H1 (cell line): ENCODE measurements at regions not wholly inside any gene's neighbourhood (a gene's known extent, or its start where the extent isn't known, plus 50 kb on each side); places are given as distances from the start of the nearest gene placed in this dataset.
"Not testable (repeated sequence)": the region's sequence is repeated elsewhere in the genome, so short reads cannot be mapped to it uniquely, and the experiment has no call there.

Experiments
- CTCF ChIA-PET: fragments of 300-600 bp; sonication (Branson Sonifier 250); formaldehyde crosslinking; loops from one replicate; lab custom pipeline; 2021; ENCODE audit not compliant: partially characterized antibody; lab: Charles Lee
- POLR2A ChIA-PET: fragments of 300-600 bp; sonication (Branson Sonifier 250); formaldehyde crosslinking; loops from one replicate; lab custom pipeline; 2021; ENCODE audit warnings: inconsistent platforms; ENCODE audit not compliant: partially characterized antibody; lab: Charles Lee
- DNase-seq, 2 experiments: peaks; one replicate each; pipeline versions ENCODE4 v3.0.0 to v3.0.0-alpha.2; 2010 to 2022; ENCODE audit warnings: low spot score in 2 of 2, low read depth in 1 of 2, mixed read lengths in 1 of 2
- FAIRE-seq: peaks from 2 replicates; lab custom pipeline; 2011; peaks lifted over from hg19 to GRCh38; lab: Jason Lieb, UNC
- H2AFZ ChIP-seq: 2 replicates; pipeline ENCODE4 v1.8.1; 2012; ENCODE audit warnings: low read length, inconsistent platforms
- H2AK5ac ChIP-seq: 2 replicates; pipeline ENCODE4 v1.6.1; 2013; ENCODE audit warnings: low read depth, low read length
- H2BK120ac ChIP-seq: replicated peaks from 2 replicates; pipeline ENCODE3; 2013; ENCODE audit warnings: low read depth, low read length, inconsistent platforms
- H2BK12ac ChIP-seq: 2 replicates; pipeline ENCODE4 v1.6.1; 2013; ENCODE audit warnings: low read depth, low read length
- H2BK15ac ChIP-seq: 2 replicates; pipeline ENCODE4 v1.6.1; 2013; ENCODE audit warnings: low read length
- H2BK20ac ChIP-seq: 2 replicates; pipeline ENCODE4 v1.6.1; 2013; ENCODE audit warnings: low read length
- H2BK5ac ChIP-seq: 2 replicates; pipeline ENCODE4 v1.6.1; 2013; ENCODE audit warnings: low read depth, low read length
- H3K14ac ChIP-seq: 2 replicates; pipeline ENCODE4 v1.6.1; 2013; ENCODE audit warnings: inconsistent platforms; ENCODE audit not compliant: insufficient read length
- H3K18ac ChIP-seq: 2 replicates; pipeline ENCODE4 v1.6.1; 2013; ENCODE audit warnings: low read length; ENCODE audit errors: extremely low read depth
- H3K23ac ChIP-seq: 2 replicates; pipeline ENCODE4 v1.6.1; 2013; ENCODE audit warnings: inconsistent platforms; ENCODE audit not compliant: insufficient read length
- H3K23me2 ChIP-seq: 2 replicates; pipeline ENCODE4 v1.6.1; 2013; ENCODE audit warnings: low read depth, low read length
- H3K27ac ChIP-seq: 2 replicates; pipeline ENCODE4 v1.6.1; 2011; ENCODE audit warnings: low read depth, low read length, inconsistent platforms
- H3K27me3 ChIP-seq, 4 experiments: replicated peaks in 1 of 4; 1 replicate in 1 of 4; 2 replicates in 3 of 4; pipeline versions ENCODE4 v1.6.1 to v1.8.1; 2011 to 2013; ENCODE audit warnings: low read length in 3 of 4, mild to moderate bottlenecking in 3 of 4, inconsistent platforms in 2 of 4, mixed read lengths in 2 of 4, moderate library complexity in 1 of 4; ENCODE audit not compliant: control insufficient read depth in 3 of 4, insufficient read depth in 3 of 4; ENCODE audit errors: extremely low read depth in 1 of 4
- H3K36me3 ChIP-seq, 4 experiments: 2 replicates each; pipeline versions ENCODE4 v1.6.1 to v1.8.1; 2011 to 2013; ENCODE audit warnings: mild to moderate bottlenecking in 4 of 4, low read length in 3 of 4, moderate library complexity in 2 of 4, control low read depth in 1 of 4, inconsistent platforms in 1 of 4; ENCODE audit not compliant: insufficient read depth in 4 of 4, control insufficient read depth in 2 of 4
- H3K4ac ChIP-seq: replicated peaks from 2 replicates; pipeline ENCODE3; 2013; ENCODE audit warnings: low read length, low read depth, mixed read lengths, inconsistent platforms; ENCODE audit not compliant: insufficient read length
- H3K4me1 ChIP-seq, 4 experiments: replicated peaks in 1 of 4; 1 replicate in 1 of 4; 2 replicates in 3 of 4; pipeline versions ENCODE4 v1.6.1 to v1.8.1; 2011 to 2013; ENCODE audit warnings: low read length in 3 of 4, inconsistent platforms in 2 of 4, mixed read lengths in 1 of 4; ENCODE audit not compliant: insufficient read depth in 4 of 4, control insufficient read depth in 3 of 4
- H3K4me2 ChIP-seq, 2 experiments: 2 replicates each; pipeline versions ENCODE4 v1.6.1 to v1.8.1; 2011 to 2013; ENCODE audit warnings: low read depth in 2 of 2, low read length in 2 of 2, control low read depth in 1 of 2, inconsistent platforms in 1 of 2, mild to moderate bottlenecking in 1 of 2; ENCODE audit not compliant: insufficient read depth in 1 of 2
- H3K4me3 ChIP-seq, 4 experiments: fragments of 200-600, 300-600 bp in 1 of 4; sonication (generic), shearing (Covaris generic), sonication (Bioruptor Twin) in 1 of 4; 2 replicates each; pipeline versions ENCODE4 v1.5.1 to v1.8.1; 2011 to 2016; ENCODE audit warnings: low read length in 4 of 4, low read depth in 3 of 4, control low read depth in 2 of 4, inconsistent platforms in 2 of 4, mild to moderate bottlenecking in 2 of 4, mixed read lengths in 1 of 4, moderate library complexity in 1 of 4; ENCODE audit not compliant: insufficient read depth in 2 of 4; ENCODE audit errors: extremely low read depth in 1 of 4
- H3K56ac ChIP-seq: replicated peaks from 2 replicates; pipeline ENCODE3; 2013; ENCODE audit warnings: low read depth, mild to moderate bottlenecking, mixed read lengths, low read length, inconsistent platforms; ENCODE audit not compliant: insufficient read length
- H3K79me1 ChIP-seq: 2 replicates; pipeline ENCODE4 v1.6.1; 2013; ENCODE audit warnings: low read depth, low read length, control low read depth
- H3K79me2 ChIP-seq, 2 experiments: 2 replicates each; pipeline versions ENCODE4 v1.6.1 to v1.8.1; 2012 to 2013; ENCODE audit warnings: low read length in 2 of 2, mild to moderate bottlenecking in 2 of 2, inconsistent platforms in 1 of 2; ENCODE audit not compliant: insufficient read depth in 2 of 2, control insufficient read depth in 1 of 2
- H3K9ac ChIP-seq, 4 experiments: replicated peaks in 1 of 4; 1 replicate in 1 of 4; 2 replicates in 3 of 4; pipeline versions ENCODE4 v1.6.1 to v1.8.1; 2011 to 2013; ENCODE audit warnings: low read depth in 3 of 4, low read length in 3 of 4, control low read depth in 2 of 4, mild to moderate bottlenecking in 2 of 4, moderate library complexity in 2 of 4, inconsistent platforms in 1 of 4; ENCODE audit errors: extremely low read depth in 1 of 4
- H3K9me3 ChIP-seq, 2 experiments: 2 replicates each; pipeline versions ENCODE4 v1.6.1 to v1.8.1; 2012 to 2013; ENCODE audit warnings: mild to moderate bottlenecking in 2 of 2, moderate library complexity in 2 of 2, control low read depth in 1 of 2, inconsistent platforms in 1 of 2, low read depth in 1 of 2, low read length in 1 of 2, mixed read lengths in 1 of 2; ENCODE audit not compliant: insufficient read depth in 2 of 2
- H4K20me1 ChIP-seq, 2 experiments: replicated peaks in 1 of 2; 2 replicates each; pipeline versions ENCODE3 to v1.8.1; 2011 to 2013; ENCODE audit warnings: inconsistent platforms in 2 of 2, low read length in 2 of 2, mild to moderate bottlenecking in 1 of 2; ENCODE audit not compliant: insufficient read depth in 2 of 2, control insufficient read depth in 1 of 2
- H4K5ac ChIP-seq: 2 replicates; pipeline ENCODE4 v1.6.1; 2013; ENCODE audit warnings: low read length, low read depth, mixed read lengths, inconsistent platforms; ENCODE audit not compliant: insufficient read length
- H4K8ac ChIP-seq: 2 replicates; pipeline ENCODE4 v1.8.0; 2013; ENCODE audit warnings: mild to moderate bottlenecking, moderate library complexity, low read length, inconsistent platforms; ENCODE audit not compliant: insufficient read depth; ENCODE audit errors: extremely low read depth
- H4K91ac ChIP-seq: replicated peaks from 2 replicates; pipeline ENCODE3; 2013; ENCODE audit warnings: low read length, mixed read lengths, inconsistent platforms; ENCODE audit not compliant: insufficient read length
- WGBS, 2 experiments: shearing (Covaris generic) in 1 of 2; methylation state at CpG; one replicate each; pipeline versions ENCODE4 v1.1.6 to v1.1.7; 2013 to 2015; ENCODE audit warnings: low lambda C conversion rate in 2 of 2, mixed read lengths in 2 of 2, inconsistent platforms in 1 of 2, low coverage in 1 of 2, missing lambda C conversion rate in 1 of 2; ENCODE audit not compliant: insufficient replicate concordance in 2 of 2, insufficient coverage in 1 of 2, insufficient read length in 1 of 2; ENCODE audit errors: extremely low coverage in 1 of 2, missing lambda C conversion rate in 1 of 2; 5-methylcytosine and 5-hydroxymethylcytosine counted together

DNA sequence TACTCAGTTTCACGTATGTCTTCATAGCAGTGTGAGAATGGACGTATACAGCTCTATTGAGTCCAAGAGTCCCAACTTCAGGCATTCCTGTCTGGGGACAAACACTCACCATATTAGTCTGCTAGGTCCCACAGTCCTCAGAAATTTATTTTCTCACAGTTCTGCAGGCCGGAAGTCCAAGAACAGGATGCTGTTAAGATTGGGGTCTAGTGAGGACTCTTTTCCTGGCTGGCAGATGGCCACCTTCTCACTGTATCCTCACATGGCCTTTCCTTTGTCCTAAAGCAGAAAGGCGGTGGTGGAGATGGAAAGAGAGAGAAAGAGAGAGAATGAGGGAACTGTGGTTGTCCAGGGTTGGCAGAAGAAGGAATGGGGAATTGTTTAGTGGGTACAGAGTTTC, 82.0 kb upstream of the PRKX start:
- H4K5ac ChIP-seq, H3K36me3 ChIP-seq, H3K9ac ChIP-seq, H3K27ac ChIP-seq, H2BK5ac ChIP-seq, FAIRE-seq, H3K14ac ChIP-seq, H2BK120ac ChIP-seq, H2BK15ac ChIP-seq, H3K27me3 ChIP-seq, H3K79me1 ChIP-seq, H2BK12ac ChIP-seq, H3K4me1 ChIP-seq, H2BK20ac ChIP-seq, H4K20me1 ChIP-seq, H3K9me3 ChIP-seq, H4K91ac ChIP-seq, H2AK5ac ChIP-seq, DNase-seq, H3K4ac ChIP-seq, H3K18ac ChIP-seq, H3K4me3 ChIP-seq, H4K8ac ChIP-seq, H2AFZ ChIP-seq, H3K23ac ChIP-seq, POLR2A ChIA-PET, H3K23me2 ChIP-seq, H3K4me2 ChIP-seq, H3K79me2 ChIP-seq, H3K56ac ChIP-seq: not testable (repeated sequence)
- CTCF ChIA-PET = interaction anchor here (0.6 to 1.1 kb wide), 2 partner anchors 11 to 16 kb away, joined by 3 read pairs; no protein-coding TSS in a partner anchor
- WGBS, 2 experiments = 87% methylated on average over 4 of the region's 4 CpGs; no CpG with 5 or more reads in 1 of the 2 experiments
